T-helper 1 cell (primary cell): ENCODE measurements at regions not wholly inside any gene's neighbourhood (a gene's known extent, or its start where the extent isn't known, plus 50 kb on each side); places are given as distances from the start of the nearest gene placed in this dataset.
"Not testable (repeated sequence)": the region's sequence is repeated elsewhere in the genome, so short reads cannot be mapped to it uniquely, and the experiment has no call there.

Source experiments
- DNase-seq, 5 donors: peaks; one replicate each; pipeline ENCODE4 v3.0.0-alpha.2; 2012 to 2020

DNA sequence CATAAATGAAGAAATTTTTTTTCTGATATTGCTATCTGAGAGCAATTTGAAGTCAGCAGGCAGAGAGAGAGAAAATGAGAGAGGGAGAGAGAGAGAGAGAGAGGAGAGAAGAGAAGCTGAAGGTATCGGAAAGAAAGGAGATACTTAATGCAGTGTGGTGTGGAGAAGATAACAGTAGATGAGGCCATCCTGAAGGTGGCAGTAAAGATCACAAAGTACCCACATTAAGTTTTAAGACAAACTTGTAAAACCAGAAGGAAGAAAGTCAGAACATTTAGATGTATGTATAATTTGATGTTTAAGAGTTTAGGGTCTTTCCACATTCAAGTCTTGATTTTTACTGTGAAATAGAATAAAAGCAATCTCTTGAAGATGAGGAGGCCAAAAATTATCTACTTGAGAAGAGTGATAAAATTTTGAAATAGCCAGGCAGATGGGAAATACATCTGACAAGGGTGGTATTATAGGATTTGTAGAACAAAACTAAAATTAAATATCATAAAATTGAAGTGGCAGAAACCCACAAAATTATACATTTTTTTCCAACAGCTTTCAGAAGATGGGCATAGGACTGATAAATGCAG, 1753.4 kb downstream of the MRPL39 start:
- peak in 2 of 5 donors; percentile 3 to 17 for DNase-seq

DNA sequence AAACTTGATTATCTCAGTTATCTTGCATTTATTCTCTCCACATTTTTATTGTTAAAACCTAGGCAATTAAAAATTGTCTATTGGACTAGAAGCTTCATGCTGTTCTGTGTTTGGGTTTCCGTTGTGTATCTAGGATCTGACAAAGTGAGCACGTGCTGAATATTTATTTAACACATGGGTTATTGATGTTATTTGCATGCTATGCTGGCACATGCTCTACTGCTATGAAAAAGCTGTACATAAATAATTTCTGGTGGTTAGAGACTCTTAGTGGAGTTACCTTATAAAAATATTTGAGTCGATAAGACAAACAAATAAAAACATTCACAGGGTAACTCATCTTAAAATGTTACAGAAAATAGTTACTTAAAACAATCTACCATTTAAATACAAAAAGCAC, 1769.7 kb downstream of the MRPL39 start:
- no peak for DNase-seq

DNA sequence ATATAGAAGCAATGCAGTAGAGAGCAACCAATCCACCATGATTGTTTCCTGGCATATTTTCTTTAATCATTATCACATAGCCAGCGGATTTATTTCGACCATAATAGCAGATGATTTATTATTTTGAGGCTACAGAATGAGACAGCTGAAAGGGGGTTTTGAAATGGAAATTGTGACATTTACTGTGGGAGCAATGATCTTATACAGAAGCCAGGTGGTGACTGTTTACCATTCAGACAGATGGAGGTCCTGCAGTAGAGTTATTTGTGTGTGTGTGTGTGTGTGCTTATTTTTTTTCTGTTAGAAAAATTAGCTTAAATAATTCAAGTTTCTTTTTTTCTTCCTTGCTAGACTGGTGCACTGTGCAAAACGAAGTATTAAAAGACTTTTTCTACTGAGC, 1784.5 kb downstream of the MRPL39 start:
- DNase-seq = no peak

DNA sequence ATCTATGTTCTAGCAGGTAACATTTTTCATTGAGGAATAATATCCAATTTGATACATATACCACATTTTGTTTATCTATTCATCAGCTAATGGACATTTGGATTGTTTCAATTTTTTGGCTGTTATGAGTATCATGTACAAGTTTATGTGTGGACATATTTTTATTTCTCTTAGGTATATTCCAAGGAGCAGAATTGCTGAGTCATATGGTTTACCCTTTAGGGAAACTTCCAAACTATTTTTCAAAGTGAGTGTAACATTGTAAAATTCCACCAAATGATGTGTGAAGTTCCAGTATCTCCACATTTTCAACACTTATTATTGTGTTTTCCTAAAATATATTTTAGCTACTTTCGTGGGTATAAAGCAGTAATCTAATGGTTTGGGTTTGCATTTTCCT, 1789.9 kb downstream of the MRPL39 start:
- no peak for DNase-seq

DNA sequence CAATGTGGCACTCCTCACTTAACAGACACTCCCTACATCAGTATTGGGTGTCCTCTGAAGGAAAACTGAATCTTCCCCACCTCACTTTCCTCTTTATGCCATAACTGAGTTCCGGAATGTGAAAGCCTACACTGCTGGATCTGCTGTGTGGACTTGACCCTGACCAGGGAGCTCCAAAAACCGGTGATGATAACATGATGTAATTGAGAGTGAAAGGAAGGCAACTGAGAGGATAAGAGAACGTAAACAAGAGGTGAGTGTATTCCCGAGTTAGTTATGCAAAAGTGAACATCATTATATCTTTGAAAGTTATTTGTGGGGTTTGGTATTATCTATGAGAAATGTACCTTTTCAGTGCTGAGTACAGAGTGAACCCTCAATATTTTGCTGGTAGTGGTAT, 1794.8 kb downstream of the MRPL39 start:
- no peak for DNase-seq

DNA sequence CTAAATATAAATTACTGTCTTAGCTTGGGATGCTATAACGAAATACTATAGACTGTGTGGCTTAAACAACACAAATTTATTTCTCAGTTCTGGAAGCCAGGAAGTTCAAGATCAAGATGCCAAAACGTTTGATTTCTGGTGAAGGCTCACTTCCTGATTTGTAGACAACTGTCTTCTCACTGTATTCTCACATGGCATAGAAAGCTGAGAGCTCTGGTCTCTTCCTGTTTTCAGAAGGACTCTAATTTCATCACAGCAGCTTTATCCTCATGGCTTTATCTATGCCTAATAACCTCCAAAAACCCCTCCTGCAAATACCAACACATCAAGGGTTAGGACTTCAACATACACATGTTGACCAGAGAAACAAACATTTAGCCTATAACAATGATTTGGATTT, 1795.5 kb downstream of the MRPL39 start:
- DNase-seq = no peak

DNA sequence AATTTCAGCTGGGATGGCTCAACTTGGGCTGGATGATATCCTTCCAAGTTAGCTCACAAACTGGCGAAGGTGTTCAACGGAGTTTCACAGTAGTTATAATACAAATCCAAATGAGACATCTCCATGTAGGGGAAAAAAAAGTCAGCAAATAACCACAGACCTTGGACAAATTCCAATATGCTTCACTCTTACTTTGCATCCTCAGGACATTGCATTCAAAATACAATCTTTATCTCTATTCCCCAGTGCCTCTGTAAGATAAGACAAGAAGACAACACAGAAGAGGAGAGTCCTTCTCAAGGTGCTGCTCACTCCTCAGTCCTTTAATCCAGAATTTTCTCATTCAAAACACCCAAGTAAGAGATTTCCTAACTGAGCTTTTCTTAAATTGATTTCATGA, 1797.7 kb downstream of the MRPL39 start:
- no peak for DNase-seq

DNA sequence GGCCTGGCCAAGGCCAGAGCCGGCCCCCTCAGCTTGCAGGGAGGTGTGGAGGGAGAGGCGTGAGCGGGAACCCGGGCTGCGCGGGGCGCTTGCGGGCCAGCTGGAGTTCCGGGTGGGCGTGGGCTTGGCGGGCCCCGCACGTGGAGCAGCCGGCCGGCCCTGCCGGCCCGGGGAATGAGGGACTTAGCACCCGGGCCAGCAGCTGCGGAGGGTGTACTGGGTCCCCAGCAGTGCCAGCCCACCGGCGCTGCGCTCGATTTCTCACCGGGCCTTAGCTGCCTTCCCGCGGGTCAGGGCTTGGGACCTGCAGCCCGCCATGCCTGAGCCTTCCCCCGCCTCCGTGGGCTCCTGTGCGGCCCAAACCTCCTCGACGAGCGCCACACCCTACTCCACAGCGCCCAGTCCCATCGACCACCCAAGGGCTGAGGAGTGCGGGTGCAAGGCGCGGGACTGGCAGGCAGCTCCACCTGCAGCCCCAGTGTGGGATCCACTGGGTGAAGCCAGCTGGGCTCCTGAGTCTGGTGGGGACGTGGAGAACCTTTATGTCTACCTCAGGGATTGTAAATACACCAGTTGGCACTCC, 1800.2 kb downstream of the MRPL39 start:
- DNase-seq = not testable (repeated sequence)

DNA sequence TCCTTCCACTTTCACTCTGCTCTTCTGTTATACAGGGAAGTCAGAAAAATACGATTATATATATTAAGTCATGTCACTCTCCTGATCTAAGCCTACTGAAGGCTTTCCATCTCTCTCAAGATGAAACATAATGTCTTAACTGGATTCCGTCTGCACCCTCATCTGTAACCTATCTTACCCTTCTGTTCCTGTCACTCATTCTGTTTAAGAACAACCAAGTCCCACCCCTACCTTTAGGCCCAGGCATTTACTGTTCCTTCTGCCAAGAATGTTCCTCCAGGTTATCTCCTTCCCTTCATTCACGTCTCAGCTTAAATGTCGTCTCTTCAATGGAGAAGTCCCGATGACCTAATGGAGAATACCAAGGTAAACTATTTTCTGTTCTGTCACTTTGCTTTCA, 1802.4 kb downstream of the MRPL39 start:
- no peak for DNase-seq

DNA sequence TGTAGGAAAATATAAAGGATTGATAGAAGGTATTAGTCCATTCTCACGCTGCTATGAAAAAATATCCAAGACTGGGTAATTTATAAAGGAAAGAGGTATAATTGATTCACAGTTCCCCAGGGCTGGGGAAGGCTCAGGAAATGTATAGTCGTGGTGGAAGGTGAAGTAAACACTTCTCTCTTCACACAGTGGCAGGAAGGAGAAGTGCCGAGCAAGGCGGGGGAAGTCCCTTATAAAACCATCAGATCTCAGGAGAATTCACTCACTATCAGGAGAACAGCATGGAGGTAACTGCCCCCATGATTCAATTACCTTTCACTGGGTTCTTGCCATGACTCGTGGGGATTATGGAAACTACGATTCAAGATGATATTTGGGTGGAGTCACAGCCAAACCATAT, 1806.0 kb downstream of the MRPL39 start:
- no peak for DNase-seq

DNA sequence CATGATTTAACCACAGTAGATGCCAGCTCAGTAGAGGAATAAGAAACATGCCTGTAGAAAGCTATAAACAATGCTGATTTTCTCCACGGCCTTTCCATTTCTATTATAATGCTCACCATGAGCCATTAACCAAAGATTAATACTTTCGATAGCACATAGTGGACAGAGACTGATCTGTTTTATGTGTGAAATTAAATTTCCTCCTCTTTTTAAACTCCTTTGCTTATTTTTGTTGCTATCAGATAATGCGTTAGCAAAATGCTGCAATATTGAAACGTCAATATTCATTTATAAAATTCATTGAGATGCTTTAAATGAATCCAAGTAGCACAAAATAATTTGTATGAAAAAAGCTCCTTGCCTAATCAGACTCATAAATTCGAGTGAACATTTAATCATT, 1807.9 kb downstream of the MRPL39 start:
- DNase-seq = no peak

DNA sequence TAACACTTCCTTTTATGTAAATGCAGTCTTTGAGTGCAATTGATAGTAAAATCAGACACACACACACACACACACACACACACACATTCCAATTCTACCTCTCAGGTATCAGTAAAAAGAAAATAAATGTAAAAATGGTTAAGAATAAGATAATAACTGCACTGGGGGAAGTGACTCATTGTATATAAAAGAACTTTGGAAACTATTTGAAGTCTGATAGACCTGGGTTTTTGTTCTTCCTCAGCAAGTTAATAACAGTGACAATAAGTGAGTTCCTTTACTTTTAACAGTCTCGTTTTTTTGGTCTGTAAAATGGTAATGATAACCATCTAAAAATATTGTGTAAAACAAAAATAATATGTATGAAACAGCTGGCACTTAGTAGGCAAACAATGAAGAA, 1815.0 kb downstream of the MRPL39 start:
- no peak for DNase-seq

DNA sequence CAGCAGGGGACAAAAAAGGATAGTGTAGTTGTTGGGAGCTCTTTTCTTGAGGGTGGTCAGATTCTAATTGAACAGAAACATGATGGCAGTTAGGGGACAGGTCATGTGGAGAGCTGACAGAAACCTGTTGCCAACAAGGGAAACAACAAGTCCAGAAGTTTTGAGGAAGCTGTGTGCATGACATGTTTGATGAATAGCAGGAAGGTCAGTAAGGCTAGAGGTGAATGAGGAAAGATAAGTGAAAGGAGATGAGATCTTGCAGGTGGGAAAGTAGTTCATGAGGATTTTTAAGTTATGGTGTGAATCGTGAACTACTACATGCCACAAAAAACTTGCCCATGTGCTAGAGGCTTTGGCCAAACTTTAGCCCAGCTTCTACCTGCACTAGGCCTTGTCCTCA, 1817.4 kb downstream of the MRPL39 start:
- DNase-seq = no peak

DNA sequence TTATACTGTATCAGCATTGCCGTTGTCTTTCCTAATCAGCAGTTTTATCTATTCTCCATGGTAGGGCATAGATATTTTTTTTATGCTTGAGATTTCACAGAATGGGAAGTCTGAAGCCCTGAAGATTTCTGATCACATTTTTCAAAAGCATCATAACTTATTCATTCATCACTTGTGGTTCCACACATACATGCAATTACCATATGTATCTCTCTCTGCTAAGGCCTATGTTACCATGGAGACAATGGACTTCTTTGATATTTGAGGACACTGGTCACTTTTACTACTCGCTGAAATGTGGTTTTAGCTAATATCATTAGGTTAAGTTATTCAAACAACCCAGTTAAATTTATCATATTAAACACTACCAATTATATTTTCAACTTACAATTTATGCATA, 1827.0 kb downstream of the MRPL39 start:
- no peak for DNase-seq

DNA sequence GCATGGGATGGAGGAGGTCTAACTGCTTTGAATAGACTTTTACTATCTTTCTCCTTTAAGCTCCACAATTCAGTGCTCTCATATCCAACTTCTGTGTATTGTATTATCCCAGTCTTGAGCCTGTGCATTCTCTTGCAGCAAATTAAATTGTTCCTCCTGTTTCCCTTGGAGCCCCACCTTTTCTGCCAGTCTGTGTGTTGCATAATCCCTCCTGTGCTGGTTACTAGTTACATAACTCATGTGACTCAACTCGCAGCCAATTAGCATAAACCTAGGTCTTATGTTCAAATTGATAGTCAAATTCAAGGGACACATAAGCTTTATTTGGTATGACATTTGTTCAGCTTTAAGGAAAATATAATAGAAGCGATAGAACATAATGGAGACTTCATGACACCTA, 1863.5 kb downstream of the MRPL39 start:
- no peak for DNase-seq

DNA sequence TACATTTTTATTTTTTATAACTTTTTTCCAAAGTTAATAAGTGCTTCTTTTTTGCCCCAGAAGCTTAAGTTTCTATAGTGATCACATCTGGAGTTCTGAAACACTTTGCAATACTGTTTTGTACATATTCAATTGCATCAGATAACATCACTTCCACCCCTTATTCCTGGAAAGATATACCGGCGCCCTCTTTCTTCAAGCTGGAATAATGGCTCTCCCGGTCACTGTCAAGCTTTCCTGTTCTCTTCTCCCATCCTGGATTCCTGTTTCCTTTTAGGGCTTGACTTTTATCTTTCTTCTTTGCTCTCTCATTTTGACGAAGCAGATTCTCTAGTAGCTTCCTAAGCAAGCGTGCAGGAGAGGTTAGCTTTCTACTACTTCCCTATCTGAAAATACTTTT, 1866.8 kb downstream of the MRPL39 start:
- DNase-seq = no peak

DNA sequence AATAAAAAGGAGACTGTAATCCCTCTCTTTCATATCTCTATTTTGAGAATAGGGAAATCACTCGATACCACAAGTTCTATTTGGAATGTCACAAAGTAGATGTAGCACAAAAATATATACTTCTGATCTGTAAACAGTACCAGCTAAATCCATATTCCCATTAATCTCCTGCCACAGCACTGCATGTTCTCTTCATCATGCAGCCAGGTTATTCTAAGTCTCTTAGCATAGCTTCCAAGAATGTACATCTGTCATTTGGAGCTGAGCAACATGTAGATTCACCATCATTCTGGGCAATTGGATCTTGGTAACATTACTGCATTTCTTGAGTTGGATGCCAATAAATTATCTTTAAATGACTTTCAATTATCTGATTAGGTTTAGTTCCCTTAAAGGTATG, 1874.5 kb downstream of the MRPL39 start:
- no peak for DNase-seq

DNA sequence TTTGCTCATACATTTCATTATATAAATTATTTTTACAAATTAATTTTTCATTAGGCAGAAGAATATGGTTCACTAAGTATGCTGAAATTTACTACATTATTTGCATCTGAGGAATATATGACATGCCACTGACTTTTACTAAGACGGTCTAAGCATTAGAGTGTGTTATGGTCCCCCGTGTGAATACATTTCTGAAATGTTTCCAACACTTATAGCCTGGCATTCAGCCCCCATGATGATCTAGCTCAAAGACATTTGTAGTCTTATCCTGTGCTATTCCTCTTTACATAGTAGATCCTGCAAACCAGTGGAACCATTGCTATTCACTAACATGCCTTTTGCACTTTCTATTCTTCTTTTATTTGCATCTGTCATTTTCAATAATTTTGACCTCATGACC, 1878.0 kb downstream of the MRPL39 start:
- DNase-seq = no peak

DNA sequence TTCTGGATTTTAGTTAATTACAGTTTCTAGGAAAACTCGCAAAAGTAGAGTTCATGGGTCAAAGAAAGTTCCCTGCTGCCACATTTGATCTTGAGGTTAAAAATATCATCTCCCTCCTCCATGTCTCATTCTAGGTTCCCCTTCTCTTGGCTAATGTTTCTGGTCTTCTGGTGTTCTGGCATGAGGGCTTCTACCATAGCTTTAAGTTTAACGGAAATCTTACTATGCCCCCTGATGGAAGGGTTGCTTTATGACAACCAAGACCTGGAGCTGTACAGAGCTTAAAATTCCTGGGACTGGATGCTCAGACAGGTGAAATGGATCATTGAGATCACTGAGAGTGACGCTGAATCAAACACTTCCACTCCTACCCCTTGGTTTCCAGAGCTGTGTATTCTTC, 1881.7 kb downstream of the MRPL39 start:
- no peak for DNase-seq

DNA sequence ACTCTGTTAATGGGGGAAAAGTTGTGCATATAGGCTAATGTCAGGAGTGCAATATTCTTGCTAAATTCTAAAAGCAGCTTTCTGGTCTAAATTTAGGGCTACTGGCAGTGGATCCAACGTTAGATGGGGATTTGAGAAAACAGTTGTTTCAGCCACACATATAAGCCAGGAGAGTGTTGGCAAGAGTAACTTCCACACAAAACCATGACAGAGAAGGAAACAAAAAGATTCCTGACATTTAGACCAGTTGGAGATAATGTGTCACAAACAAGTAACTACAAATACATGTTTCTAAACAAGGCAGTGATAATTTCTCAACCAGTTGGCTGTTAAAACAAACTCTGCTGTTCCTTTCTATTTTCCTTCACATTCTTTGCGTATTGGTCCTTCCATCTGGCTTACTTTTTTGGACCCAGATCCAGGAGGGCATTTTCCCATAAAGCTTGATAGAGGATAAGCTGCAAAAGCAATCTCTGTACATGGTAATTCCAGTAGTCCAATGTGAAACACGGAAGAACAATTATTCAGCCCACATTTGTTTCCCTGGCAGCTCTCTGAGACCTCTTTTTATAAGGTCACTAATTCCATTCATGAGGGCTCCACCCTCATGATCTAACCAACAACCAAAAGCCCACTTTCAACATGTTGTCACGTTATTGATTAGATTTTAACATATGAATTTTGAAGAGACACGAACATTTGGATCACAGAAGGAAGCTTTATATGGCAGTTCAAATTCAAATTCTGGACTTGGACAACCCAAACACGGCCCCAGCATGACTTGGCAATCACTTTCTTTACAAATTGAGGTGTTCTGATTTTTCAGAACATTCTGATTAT, 1888.6 kb downstream of the MRPL39 start:
- DNase-seq = no peak

DNA sequence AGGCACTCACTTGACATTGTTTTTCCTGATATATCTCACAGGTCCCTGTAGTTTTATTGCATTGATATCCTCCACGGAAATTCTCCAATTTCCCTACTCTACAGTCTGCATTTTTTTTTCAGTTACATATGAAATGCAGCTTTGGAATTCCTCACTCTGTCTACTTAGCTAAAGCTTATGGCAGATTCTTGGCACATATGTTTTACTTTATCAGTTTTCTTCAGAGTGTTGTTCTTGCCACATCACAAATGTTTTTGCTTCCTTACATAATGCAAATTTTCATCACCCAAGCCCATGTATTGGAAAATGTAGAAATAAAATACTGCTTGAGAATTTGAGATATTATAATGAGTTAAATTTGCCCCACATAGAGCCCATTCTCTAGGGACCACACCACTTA, 1895.1 kb downstream of the MRPL39 start:
- DNase-seq = no peak

DNA sequence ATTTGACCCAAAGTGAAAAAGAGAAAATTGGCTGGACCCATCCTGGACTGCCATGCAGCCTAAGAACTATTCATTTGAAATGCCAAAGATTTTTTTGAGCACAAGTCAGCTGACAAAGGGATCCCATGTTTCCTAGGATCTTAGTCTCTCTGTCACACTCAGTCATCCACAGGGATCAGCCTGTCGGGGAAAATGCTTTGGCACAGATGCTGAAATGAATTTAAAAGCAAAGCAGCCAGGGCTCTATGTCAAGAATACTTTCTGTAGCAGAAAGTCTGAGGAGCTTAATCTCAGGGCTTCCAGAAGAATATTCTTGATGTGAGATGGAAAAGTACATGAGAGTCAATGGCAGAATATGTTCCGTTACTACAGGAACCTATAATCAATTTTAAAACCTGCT, 1900.8 kb downstream of the MRPL39 start:
- no peak for DNase-seq

DNA sequence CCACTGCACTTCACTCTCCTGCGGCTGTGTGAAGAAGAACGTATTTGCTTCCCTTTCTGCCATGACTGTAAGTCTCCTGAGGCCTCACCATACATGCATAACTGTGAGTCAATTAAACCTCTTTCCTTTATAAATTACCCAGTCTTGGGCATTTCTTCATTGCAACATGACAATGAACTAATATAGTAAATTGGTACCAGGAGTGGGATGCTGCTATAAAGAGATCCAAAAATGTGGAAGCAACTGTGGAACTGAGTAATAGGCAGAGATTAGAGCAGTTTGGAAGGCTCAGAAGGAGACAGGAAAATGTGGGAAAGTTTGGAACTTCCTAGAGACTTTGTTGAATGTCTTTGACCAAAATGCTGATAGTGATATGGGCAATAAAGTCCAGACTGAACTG, 1907.9 kb downstream of the MRPL39 start:
- DNase-seq = no peak

DNA sequence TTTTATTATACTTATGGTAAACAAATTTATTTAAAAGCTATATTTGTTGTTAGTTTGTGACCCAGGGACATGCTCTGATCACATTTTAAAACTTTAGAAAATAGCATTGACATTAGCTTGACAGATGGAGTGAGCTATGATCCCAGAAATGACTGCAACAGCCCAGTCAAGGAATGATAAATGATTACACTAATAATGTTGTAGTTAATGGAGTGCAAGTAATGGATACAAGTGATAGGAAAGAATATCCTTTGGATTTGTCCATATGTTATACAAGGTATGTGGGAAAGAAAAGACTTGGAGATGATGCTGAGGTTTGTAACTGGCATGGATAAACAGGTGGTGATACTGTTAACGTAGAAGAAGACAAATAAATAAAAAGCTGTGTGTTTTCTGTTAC, 1908.7 kb downstream of the MRPL39 start:
- no peak for DNase-seq

DNA sequence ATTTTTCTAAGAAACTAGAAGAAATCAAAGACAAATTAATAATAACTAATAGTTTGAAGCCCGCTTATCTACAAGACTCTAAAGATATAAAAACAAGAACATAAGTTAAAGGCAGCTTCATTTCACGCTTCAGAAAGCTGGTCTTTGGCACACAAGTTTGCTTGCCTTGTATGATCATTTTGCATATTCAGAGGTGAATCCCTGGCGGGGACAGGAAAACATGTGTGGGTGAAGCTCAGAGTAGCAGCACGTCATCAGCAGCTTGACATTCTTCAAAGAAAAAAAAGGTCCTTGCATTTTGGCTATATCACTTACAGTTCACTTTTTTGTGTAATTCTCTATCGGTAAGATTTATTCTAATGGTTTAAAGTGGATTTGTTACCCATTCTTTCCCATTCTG, 1911.8 kb downstream of the MRPL39 start:
- DNase-seq = no peak
